ENCODE measurements at regions not wholly inside any gene's neighbourhood (a gene's known extent, or its start where the extent isn't known, plus 50 kb on each side); places are given as distances from the start of the nearest gene placed in this dataset.

- DNase-seq = no peak
Observed at GRCh38 chr6:147088861-147089260, 115.4 kb upstream of the STXBP5 start.

DNA sequence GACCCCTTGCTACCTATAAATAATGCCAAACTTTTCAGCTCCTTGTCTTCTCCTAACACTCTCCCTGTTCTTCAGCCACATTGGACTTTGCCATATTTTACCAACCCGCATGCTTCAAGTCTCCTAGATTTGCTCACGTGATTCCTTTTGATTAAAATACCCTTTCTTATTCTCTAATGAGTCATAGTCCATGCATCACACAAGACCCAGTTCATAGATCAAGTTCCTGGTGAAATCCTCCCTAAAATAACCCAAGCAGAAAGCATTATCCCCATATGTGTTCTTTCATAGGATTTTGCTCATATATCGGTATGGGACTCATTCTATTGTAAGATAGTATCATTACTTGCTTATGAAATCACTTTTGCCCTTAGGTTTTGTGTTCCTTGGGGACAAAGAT lies 108.9 kb upstream of the STXBP5 start:
- DNase-seq = no peak

- DNase-seq = peak; percentile 38
Observed at GRCh38 chr6:147099974-147100373, 104.2 kb upstream of the STXBP5 start.

GRCh38 chr6:147103007-147103406 lies 101.2 kb upstream of the STXBP5 start:
- DNase-seq = no peak

DNA sequence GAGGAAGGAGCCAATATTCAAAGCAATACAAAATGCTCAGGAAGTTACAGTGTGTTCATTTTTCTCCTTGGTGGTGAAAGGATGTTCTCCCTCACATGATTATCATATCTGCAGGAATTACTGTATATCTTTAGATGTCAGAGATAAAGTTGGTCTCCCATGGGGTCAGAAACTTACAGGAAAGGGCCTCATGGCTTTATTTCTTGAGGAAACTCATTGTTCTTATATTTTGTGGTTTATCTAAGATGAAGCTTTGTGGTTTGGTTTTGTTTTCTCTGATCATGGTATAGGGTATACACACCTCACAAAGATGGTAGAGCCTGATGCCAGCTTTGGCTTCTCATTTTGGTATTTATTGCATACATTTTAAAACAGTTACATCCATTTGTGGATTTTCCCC lies 100.5 kb upstream of the STXBP5 start:
- DNase-seq = no peak

- DNase-seq = no peak
Observed at GRCh38 chr6:147105786-147106185, 98.4 kb upstream of the STXBP5 start.

- no peak for DNase-seq
Observed at GRCh38 chr6:147106759-147107401, 97.3 kb upstream of the STXBP5 start.

- no peak for DNase-seq
Observed at GRCh38 chr6:147108259-147108910, 95.8 kb upstream of the STXBP5 start.

DNA sequence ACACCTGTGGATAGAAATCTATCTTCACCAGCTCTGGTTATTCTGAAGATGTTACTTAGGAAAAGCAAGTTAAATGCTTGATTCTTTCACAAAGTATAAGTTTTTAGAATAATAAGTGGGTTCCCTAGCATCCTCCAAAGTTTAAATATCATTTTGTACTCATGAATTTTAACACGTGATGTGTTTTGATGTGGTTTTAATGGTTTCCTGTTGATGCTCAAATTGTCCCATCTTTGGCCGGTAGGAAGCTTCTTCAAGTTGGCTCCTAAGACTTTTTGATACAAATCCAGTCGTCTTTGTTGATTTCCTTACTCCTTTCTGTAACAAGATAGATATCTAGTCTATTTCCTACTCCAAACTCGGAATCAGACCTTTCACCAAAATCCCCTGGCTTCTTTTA lies 94.5 kb upstream of the STXBP5 start:
- DNase-seq = no peak

DNA sequence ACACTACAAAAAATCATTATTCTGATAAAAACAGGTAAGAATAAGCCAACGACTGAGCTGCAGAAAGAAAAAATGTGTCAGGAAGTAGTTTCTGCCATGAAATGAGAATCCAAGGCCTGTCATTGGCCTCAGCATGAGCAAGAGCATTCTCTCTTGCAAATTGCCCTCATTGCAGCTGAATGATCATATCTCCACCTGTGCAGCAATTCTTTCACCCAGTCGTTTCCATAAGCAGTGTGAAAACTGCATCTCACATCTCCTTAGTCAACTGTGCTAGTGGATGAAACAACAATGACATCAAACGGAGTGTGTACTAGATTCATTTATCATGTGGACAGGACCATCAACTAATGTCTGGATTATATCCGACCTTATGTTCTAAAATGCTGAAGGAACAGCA lies 88.2 kb upstream of the STXBP5 start:
- no peak for DNase-seq

- DNase-seq = no peak
Observed at GRCh38 chr6:147117011-147117410, 87.2 kb upstream of the STXBP5 start.

DNA sequence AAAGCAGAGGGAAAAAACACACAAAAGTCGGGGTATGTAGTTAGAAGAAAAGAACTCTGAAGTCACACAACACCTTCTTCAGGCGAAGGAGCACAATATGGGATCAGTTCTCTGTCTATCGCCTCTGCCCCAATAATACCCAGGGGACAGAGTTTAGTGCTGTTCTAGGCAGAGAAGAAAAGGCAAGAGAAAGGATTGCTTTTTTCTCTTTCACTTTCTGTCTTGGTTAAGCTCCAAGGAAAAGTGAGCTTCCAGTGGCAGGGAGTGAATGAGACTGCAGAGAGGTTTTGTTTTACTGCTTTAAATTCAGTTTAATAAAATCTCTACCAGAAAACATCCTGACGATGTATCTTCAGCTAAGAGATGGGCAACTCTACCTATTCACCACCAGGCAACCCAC lies 86.6 kb upstream of the STXBP5 start:
- no peak for DNase-seq

GRCh38 chr6:147119310-147119709 lies 84.9 kb upstream of the STXBP5 start:
- DNase-seq = no peak

DNA sequence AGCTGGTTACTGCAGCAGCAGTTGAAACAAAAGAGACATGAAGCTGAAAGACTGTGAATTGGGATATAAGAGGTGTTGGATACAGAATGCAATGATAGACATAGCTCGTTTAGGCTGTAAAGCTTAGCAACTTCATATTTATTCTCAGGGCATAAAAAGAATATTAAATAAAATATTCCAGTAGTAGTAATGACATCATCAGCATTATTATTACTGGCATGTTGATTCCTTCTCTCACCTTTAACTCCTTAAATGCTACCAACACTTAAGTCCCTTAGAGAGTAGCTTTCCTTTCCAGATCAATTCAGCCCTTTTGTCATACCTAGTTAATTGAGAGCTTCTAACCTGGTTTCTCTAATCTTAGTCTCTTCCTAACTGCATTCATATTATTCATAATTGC lies 81.4 kb upstream of the STXBP5 start:
- no peak for DNase-seq

DNA sequence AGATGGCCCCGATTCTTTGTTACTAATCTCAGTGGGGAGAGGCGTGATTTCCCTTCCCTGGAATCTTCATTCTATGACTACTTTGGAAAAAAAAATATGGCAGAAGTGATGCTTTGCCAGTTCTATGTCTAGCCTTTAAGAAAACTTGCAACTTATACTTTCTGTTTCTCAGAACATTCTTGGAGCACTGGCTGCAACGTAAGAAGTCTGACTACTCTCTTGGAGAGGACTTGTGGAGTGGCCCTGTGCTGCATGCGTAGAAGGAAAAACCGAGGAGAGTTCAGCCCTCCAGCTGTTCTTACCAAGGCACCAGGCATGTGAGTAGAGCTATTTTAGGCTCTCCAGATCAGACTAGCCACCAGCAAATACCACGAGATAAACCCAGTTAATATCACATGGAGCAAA lies 77.6 kb upstream of the STXBP5 start:
- no peak for DNase-seq

GRCh38 chr6:147127587-147127986 lies 76.6 kb upstream of the STXBP5 start:
- no peak for DNase-seq

DNA sequence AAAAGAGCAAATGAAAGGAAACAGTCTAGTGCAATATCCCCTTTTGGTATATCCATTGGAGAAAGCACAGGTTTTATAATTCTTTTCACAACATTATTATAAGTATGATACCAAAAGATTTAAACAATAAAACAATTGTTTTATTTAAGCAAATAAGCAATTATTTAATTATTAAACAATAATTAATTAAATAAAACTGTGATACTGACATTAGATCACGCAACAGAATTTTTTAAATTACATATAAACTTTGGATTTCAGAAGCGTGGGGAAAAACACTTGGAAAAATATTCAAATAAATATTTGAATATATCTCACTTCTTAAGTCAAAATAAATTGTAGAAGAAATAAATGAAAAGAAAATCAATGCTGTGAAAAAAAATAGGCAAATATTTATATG lies 76.2 kb upstream of the STXBP5 start:
- no peak for DNase-seq

GRCh38 chr6:147131532-147132128 lies 72.6 kb upstream of the STXBP5 start:
- no peak for DNase-seq

GRCh38 chr6:147132889-147133288 lies 71.3 kb upstream of the STXBP5 start:
- DNase-seq = no peak

DNA sequence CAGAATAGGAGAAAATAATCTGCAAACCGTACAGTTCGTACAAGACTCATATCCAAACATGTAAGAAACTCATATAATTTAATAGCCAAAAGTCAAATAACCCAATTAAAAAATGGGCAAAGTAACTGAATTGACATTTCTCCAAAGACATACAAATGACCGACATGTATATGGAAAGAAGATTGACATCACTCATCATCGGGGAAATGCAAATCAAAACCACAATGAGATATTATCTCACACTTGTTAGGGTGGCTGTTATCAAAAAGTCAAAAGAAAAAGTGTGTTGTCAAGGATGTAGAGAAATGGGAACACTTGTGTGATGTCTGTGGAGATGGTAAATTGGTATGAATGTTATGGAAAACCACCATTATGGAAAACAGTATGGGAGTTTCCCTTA lies 70.5 kb upstream of the STXBP5 start:
- no peak for DNase-seq

DNA sequence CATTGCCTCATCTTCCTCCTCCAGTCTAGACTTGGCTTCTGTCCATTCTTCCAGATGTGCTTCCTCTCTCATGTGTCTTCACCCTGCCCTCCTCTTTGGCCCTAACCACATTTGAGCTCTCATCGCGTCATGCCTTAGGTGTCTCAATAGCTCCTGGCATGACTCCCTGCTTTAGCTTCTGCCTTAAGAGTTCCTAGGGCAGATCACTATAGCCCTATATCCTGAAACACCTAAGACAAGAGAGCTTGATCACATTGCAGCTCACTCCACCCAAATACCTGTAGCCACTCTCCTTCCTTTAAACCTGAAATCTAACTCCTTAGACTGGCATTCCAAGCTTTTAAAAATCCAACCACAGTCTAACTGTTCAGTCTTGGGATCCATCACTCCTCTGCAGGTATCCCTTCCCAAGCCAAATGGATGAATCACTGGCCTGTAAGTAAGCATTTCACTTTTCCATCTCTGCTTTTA lies 69.0 kb upstream of the STXBP5 start:
- DNase-seq = no peak

DNA sequence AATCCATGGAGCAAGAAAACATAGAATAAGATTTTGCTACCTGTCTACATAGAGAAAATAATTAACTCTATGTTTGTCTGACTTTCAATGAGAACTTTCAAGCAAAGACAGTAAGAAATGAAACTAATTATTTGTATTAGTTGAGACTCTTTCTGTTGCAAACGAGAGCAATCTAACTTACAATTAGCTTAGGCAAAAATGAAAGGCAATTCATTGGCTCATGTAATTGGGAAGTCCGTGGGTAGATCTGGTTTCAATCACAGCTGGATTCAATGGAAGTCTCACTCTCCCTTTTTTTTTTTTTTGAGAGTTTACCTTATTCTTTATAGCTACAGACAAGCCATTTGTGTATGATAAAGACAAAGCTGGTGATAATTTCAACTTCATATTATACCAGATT lies 68.2 kb upstream of the STXBP5 start:
- DNase-seq = no peak

DNA sequence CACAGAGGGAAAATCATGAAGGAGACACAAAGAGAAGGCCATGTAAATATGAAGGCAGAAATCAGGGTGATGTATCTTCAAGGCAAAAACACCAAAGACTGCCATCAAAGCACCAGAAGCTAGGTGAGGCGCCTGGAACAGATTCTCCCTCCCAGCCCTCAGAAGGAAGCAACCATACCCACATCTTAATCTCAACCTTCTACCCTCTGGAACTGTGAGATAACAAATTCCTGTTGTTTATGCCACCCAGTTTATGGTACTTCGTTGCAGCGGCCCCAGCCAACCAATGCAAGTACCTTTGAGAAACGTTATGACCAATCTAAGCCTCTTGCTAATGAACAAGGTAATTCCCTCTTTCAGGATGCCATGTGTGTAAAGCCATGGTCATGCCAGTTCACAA lies 66.2 kb upstream of the STXBP5 start:
- DNase-seq = no peak

- no peak for DNase-seq
Observed at GRCh38 chr6:147138835-147139234, 65.4 kb upstream of the STXBP5 start.

All from dermis blood vessel endothelial cell (primary cell).